ENCODE measurements at regions not wholly inside any gene's neighbourhood (a gene's known extent, or its start where the extent isn't known, plus 50 kb on each side); places are given as distances from the start of the nearest gene placed in this dataset.
A peak's percentile ranks its signal among the peaks of the same experiment; 100 is the strongest.

DNA sequence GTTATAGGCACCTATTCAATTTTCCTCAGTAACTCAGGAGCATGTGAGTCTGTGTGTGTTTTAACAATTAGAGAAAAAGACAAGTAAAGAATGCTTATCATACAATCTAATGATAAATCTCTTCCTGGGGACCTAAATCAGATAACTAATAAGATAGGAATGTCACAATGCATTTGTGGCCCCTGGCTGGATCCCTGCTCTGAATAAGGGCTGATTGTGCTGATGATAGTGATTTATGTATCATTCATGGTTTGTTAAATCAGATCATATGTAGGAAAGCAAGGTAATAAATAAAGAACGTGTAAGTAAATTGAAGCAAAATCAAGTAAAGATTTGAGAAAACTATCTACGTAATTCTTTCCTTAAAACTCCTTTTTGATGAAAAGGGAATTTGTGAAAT, 145.9 kb downstream of the C7orf25 start:
- intact Hi-C loops (cut with DNase I, micrococcal nuclease), result no loop called here
- ATAC-seq, result no peak
- no peak for DNase-seq

DNA sequence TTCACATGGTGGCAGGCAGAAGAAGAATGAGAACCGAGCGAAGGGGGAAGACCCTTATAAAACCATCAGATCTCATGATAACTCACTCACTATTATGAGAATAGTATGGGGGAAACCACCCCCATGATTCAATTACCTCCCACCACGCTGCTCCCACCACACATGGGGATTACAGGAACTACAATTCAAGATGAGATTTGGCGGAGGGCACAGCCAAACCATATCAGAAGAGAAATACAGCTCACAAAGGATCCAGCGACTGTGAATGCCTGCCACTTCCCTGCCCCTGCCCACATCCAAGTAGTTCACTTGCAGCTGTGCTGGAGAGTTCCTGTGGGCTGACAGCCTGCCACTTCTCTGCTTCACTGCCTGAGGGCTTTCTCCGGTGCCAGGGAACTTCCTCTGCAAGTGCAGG, 148.7 kb downstream of the C7orf25 start:
- intact Hi-C loops (cut with DNase I, micrococcal nuclease), result no loop called here
- DNase-seq (no peak), ATAC-seq (no peak)

DNA sequence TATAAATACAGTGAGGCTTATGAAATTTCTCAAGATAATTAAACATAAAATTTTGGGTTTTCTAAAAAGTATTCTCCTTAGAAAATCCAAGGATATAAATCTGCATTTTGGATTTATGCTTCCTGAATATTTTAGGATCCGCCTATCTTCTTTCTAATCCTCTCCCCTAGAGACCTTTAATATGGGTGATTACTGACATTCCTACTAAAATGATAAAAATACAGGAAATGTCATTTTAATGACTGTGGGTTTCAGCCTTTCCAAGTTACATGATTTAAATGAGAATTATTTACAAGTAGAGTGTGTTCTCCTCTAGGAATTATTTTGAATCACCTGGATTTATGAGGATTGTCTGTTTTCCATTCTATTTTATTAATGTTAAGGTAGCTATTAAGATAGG, 150.4 kb downstream of the C7orf25 start:
- DNase-seq (no peak), ATAC-seq (no peak)
- intact Hi-C loops (cut with DNase I, micrococcal nuclease), result no loop called here

DNA sequence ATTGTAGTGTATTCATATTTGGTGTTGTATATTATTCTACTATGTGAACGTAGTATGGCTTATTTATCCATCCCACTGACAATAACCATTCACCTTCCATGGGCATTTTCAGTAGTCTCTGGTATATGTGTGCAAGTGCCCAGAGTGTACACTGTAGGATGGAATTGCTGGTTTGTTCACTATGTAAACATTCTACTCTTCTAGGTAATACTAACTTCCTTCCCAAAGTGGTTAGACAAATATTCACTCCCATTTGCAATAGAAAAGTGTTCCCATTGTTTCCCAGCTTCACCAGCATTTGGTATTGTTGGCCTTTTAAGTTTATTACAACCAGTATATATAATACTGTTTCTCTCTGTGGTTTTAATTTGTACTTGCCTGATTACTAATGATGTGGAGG, 153.7 kb downstream of the C7orf25 start:
- no peak for ATAC-seq
- DNase-seq, result no peak
- intact Hi-C loops (cut with DNase I, micrococcal nuclease), result no loop called here

DNA sequence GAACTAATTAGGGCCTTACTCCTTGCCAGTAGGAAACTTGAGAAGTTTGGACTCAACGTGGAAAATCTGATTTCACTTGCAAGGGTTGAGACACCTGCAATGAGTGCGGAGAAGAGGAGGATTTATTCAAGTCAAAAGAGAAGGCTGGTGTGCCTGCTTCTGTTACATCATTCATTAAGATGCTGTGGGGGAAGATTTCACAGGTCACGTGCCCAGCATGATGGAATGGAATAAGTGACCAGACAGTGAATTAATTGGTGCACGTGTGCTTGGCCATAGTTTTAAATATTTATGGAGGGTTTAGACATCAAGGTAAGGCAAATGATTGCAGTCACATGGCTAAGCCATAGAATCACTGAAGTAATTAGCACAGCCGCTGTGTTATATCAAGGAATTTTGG, 155.0 kb downstream of the C7orf25 start:
- ATAC-seq (no peak), DNase-seq (no peak)
- intact Hi-C loops (cut with DNase I, micrococcal nuclease), result no loop called here

DNA sequence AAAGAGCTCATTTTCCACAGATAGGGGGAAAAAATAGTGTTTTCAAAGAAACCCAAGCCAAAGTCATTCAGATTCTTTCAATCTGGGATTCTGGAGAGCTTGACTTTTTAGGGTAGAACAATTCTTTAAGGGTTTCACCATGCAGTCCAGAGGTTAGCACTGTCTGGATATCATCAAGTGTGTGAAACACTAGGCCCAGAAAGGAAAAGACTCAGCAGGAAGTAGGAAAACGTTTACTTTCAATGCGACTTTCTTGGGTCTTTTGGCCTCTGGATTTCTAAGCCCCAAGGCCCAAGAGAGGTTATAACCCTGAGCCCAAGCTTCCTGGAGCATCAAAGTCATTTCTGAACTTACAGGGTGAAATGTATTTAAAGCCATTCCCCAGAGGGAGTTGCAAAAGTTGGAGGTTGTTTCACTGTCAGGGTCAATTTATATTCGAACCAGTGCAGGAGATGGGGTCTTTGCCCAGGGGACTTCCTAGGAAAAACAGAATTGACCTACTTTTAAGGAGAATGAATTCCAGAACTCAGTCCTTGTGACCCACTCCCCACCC, 158.0 kb downstream of the C7orf25 start:
- no peak for DNase-seq
- no peak for ATAC-seq
- intact Hi-C loops (cut with DNase I, micrococcal nuclease), result no loop called here

DNA sequence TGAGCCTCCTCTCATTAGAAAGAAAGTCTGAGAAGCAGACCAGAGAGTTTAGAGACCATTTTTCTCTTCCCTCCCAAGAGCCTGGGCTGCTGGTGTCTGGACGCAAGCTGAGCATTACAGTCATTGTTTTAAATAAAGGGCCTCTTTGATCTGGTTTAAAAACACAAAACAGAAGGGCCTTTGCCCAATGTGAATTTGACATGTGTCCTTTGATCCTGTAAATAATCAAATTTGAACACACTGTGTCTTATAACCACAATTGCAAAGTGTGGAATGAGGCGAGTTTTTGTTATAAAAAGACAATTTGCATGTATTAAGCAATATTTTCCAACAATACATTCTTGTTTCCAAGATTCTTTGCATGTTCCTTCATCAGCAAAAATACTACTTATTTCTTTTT, 158.5 kb downstream of the C7orf25 start:
- no peak for ATAC-seq
- intact Hi-C loops (cut with DNase I, micrococcal nuclease), result no loop called here
- no peak for DNase-seq

DNA sequence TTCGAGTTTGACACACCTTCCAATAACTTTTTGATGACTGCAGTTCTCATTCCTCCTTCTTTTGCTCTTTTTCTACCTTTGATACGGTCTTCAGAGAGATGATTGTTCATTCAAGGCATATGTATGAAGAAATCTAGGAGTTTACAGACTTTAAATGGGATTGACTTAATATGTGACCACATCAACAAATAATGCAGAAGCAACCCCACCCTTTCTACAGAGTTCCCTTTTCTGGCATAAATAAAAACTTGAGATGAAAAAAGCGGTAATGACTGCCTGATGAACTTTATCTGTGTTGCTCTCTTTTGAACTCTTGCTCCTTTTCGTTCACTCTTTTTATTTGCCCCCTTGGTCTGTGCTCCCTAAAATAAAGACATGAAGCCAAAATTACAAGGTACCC, 161.7 kb downstream of the C7orf25 start:
- intact Hi-C loops (cut with DNase I, micrococcal nuclease), result no loop called here
- ATAC-seq (no peak), DNase-seq (no peak)

DNA sequence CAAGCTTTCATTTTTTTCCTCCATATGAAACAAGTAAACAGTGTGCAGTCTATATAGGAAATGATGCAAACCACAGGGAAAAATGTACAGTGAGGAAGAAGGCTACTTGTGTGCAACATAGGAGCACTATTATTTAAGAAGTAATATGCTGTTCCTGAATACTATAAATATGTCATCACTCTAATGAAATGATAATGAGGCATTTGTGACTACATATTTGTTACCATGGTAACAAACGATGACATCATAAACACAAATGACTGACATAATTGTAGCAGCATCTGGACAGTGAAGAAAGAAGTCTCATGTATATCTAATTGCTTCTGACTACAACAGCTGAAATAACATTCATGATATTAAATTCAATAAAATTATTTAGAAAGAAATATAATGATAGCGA, 164.8 kb downstream of the C7orf25 start:
- intact Hi-C loops (cut with DNase I, micrococcal nuclease), result no loop called here
- ATAC-seq, result no peak
- DNase-seq, result no peak

DNA sequence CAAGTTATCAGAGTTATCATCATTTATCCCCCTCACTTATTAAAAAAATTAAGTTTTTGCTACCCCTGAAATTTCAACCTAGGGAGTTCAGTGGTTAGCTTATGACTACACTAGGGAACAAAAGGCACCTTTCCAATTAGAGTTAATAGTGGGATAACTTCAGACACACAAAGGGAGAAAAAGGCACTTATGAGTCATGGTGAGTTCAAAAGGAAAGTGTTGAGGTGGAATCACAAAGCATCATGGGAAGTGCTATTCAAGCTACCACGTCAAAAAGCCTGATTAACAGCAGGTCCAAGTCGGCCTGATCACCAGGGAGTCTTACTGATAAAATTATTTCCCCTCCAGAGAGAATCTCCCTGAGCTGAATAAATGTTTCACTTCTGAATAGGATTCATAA, 165.7 kb downstream of the C7orf25 start:
- DNase-seq (no peak), ATAC-seq (no peak)
- intact Hi-C loops (cut with DNase I, micrococcal nuclease), result no loop called here

DNA sequence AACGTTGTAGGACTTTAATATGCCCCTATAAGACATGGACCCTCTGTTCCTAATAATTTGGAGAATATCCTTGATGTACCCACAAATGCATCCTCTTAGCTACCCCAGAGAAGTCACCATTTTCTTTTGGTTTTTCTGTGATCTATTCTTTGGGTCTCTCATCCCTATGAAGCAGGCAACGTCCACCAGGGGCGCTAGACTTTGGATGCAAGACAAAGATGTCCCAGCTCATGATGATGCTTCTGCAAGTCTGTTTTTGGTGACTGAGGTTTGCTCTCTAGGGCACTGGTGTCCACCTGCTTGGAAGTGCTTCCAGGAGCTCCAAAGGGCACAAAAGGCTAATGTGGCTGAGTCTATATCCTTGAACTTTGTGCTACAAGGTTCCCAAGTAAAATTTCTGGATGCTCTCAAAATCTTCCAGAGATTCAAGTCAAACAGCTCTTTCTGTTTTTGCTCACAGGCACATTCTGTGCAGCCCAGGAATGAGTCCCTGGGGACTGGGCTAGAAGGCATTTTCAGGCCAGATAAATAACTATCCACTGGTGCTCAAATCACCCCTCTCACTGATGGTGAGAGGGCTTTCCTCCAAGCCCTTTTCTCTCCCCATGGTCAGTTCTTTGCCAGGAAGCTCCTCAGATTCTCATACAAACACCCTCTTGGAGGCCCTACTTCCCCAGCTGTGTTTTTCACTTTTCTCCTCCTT, 166.4 kb downstream of the C7orf25 start:
- ATAC-seq, result no peak
- DNase-seq, result peak in 1 of 2 donors; percentile 36
- intact Hi-C loops (cut with DNase I, micrococcal nuclease), result no loop called here

DNA sequence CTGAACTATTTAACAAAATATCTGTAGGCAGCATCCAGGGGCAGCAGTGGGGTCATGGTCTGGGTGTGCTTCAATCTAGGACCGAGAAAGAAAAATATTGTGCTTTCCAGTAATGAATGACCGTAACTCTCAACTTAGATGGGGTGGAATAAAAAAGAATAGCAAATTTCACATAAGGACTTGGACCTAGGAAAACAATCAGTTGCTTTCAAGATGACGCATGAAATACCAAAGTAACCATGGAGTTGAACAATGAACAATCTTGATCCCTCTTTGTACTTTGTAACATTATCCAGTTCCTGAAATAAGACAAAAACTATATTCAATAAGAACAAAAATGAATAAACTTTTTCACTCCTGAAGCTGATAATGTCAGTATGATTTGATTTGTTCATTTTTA, 167.1 kb downstream of the C7orf25 start:
- DNase-seq (no peak), ATAC-seq (no peak)
- intact Hi-C loops (cut with DNase I, micrococcal nuclease), result no loop called here

DNA sequence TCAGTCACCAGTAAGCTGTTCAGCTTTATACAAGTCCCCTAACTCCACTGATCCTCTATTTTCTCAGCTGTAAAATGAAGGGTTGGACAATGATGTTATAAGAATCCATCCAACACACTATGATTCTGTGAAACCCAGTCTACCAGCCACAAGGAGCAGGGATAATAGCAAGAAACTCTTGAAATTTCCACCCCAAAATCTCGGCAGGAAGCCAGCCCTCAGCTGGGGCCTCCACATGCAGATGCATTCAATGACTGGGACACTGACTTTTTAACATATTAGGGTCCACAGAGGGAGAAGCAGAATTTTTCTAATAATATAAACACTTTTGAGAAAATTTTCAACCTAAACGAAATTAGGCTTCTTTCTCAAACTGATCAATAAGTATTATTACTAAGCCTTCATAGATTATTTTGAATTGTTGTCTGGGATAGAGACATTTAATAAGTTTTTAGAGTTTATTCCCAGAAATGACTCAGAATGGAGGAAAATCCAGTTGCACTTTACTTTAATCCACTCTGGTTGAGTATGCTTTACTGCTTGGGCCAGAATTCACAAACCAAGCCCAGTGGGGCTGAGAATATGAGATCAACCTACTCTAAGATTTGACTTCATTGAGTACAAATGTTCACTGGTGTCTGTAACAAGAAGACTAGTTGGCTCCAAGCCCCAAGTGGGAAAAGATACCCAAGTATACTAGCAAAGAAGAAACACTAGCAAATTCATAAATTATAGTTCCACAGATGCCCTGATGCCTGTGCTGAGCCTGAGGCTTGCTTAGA, 168.6 kb downstream of the C7orf25 start:
- ATAC-seq (no peak), DNase-seq (no peak)
- intact Hi-C loops (cut with DNase I, micrococcal nuclease), result no loop called here

DNA sequence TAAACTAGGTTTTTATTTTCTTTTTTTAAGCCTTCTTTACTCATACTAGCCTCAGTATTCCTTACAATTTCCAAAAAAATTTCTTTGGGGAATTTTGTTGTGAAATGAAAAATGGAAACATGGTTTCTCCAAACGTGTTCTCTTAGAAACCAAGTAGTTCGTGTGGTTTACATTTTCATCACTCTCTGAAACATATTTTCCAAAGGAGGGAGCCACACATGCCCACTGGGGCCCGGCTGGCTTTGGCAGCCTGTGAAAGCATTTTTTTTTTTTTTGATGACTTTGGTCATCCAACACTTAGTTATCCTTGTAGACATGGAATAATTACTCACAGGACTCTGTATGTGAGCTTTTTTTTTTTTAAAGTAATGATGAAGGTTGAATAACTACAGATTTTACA, 169.6 kb downstream of the C7orf25 start:
- intact Hi-C loops (cut with DNase I, micrococcal nuclease), result no loop called here
- ATAC-seq, result no peak
- DNase-seq, result no peak

DNA sequence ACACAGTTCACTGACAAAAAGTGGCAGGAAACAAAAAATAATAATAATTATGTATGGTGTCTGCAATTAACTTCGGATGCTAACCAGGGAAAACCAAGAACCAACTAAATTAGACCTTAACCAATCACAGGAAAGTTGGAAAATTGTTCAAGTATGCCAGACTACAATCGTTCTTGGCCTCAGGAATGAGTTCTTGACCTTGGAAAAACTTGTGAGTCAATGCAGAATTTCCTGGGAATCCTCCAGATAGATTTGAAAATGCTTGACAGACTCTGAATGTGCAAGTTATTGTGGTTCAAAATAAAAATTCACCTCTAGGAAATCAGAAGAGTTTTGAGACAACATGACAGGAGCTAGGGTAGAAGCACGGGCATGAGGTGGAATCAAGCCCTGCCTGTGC, 171.5 kb downstream of the C7orf25 start:
- ATAC-seq (no peak), DNase-seq (no peak)
- intact Hi-C loops (cut with DNase I, micrococcal nuclease), result no loop called here

DNA sequence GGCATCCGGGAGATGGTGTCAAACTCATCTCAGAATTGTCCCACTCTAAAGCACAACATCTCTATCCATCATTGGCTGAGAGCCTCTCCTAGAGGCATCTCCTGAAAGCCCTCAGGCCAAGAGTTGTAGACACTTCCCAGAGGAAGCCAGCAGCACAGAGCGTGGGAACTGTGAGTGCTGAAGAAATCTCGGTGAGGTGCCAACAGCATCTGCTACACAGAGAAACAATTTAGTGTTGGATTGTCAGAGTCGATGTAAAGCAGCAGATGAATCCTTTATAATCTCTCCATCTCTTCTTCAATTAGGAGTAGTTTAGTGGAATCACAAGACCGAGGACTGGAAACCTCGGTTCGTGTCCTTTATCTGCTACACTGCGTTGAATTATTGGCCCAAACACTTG, 172.2 kb downstream of the C7orf25 start:
- DNase-seq (no peak), ATAC-seq (no peak)
- intact Hi-C loops (cut with DNase I, micrococcal nuclease), result no loop called here

DNA sequence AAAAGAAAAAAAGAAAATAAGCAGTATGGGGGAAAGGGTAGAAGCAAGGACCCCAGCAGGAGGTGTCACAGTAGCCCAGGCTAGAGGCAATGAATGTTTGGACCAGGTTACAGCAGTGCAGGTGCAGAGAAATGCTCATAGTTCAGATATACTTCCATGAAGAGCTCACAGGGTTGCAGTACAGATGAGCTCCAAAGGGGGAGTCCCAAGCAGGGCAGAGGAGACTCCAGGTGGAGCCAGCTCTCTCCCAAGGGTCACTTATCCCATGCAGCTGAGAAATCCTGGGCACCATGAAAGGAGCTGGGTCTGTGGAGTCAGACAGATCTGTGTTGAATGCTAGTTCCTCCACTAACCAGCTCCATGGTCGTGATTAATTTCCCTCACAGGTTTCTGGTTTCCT, 174.9 kb downstream of the C7orf25 start:
- intact Hi-C loops (cut with DNase I, micrococcal nuclease), result no loop called here
- DNase-seq (no peak), ATAC-seq (no peak)

DNA sequence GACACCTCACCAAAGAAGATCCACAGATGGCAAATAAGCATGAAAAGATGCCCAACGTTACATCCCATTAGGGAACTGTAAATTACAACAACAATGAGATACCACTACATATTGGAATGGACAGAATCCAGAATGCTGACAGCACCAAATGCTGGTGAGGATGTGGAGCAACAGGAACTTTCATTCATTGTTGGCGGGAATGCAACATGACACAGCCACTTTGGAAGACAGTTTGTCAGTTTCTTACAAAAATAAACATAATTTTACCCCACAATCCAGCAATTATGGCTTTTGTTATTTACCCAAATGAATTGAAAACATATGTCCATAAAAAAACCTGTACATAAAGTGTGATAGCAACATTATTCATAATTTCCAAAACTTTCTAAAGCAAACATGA, 176.8 kb downstream of the C7orf25 start:
- no peak for DNase-seq
- intact Hi-C loops (cut with DNase I, micrococcal nuclease), result no loop called here
- no peak for ATAC-seq

DNA sequence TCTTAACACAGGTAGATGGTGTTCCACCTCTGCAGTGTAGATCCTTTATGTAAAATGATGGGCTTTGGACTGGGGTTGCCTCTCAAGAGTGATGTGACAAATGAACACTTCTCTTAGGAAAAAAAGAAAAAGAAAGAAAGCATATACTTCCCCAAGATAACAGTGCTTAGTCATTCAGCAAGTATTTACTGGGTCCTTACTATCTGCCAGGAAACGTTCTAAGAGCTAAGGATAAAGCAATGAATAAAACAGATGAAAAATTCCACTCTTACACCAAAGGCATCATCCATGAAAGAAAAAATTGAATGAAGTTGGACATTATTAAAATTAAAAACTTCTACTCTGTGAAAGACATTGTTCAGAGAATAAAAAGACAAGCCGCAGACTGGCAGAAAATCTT, 177.3 kb downstream of the C7orf25 start:
- ATAC-seq (no peak), DNase-seq (no peak)
- intact Hi-C loops (cut with DNase I, micrococcal nuclease), result no loop called here

DNA sequence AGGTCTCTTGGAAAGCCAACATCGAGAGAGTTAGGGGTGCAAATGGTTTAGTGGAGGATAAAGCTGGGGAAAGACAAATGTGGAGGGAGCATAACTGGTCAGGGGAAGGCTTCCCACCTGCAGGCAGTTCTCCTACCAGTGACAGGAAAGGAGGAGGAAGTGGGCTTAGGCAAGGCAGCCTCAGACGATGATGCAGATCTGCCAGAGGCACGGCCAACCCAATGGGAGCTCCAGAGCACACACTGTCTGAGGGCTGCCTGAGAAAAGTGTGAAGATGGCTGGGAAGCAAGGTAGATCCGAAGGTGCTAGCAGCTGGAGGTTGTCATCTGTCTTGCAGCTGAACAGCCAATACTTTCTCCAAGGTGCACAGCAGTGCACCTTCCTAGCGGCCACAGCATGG, 178.8 kb downstream of the C7orf25 start:
- DNase-seq (no peak), ATAC-seq (no peak)
- intact Hi-C loops (cut with DNase I, micrococcal nuclease), result no loop called here

DNA sequence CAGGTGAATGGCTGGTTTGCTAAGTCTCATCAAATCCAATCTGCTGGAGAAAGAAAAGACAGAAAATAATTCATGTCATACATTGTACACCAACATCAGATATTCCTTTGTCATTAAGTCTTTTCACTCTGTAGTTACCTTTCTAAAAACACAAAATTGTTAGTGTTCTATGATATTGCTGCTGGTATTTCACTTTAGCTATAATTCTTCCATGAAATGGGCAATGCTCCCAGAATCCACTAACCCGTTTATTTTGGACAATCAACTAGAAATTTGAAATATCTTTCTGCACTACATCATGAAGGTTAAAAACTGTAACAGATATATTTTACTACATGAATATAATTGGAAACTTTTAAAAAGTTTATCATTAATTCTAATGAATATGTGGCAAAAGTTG, 181.3 kb downstream of the C7orf25 start:
- DNase-seq (no peak), ATAC-seq (no peak)
- intact Hi-C loops (cut with DNase I, micrococcal nuclease), result no loop called here
